ENCODE measurements at regions not wholly inside any gene's neighbourhood (a gene's known extent, or its start where the extent isn't known, plus 50 kb on each side); places are given as distances from the start of the nearest gene placed in this dataset.
"Not testable (repeated sequence)": the region's sequence is repeated elsewhere in the genome, so short reads cannot be mapped to it uniquely, and the experiment has no call there.

- DNase-seq (ENCODE audit: low spot score) = no peak
These were observed 52.0 kb downstream of the ZC3H11B start for GRCh38 chr1:219560856-219561255.

- no peak for DNase-seq (ENCODE audit: low spot score)
These were observed 53.0 kb downstream of the ZC3H11B start for GRCh38 chr1:219559899-219560298.

GRCh38 chr1:219555806-219556205 lies 57.1 kb downstream of the ZC3H11B start:
- DNase-seq (ENCODE audit: low spot score) = no peak

- no peak for DNase-seq (ENCODE audit: low spot score)
These were observed 57.7 kb downstream of the ZC3H11B start for GRCh38 chr1:219555031-219555692.

DNA sequence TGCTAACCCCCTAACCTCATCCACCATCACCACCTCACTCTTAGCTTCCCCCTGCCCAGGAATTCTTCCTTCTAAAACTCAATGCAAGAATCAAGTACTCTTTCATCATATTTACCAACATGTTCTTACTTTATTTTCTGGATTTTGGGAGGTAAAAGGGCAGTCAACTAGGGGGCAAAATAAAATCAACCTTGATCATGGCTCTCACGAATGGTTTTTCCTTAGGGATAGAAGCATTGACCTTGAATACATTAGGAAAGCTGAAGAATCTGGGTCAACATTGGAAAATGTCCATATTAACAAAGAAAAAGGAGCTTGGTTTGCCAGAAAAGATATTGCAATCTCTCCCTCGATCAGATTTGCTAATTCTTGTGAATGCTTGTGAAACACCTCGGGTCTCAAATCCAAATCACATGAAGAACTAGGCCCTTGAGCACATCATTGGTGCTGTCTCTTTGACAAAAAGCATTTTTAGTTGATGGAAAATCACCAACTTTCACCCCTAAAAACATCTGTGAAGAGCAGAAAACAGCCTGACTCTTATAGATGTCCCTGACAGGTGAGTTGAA lies 58.9 kb downstream of the ZC3H11B start:
- no peak for DNase-seq (ENCODE audit: low spot score)

GRCh38 chr1:219550201-219550600 lies 62.7 kb downstream of the ZC3H11B start:
- DNase-seq (ENCODE audit: low spot score) = no peak

GRCh38 chr1:219549215-219549614 lies 63.7 kb downstream of the ZC3H11B start:
- DNase-seq (ENCODE audit: low spot score) = no peak

- DNase-seq (ENCODE audit: low spot score) = no peak
These were observed 64.5 kb downstream of the ZC3H11B start for GRCh38 chr1:219548386-219548785.

DNA sequence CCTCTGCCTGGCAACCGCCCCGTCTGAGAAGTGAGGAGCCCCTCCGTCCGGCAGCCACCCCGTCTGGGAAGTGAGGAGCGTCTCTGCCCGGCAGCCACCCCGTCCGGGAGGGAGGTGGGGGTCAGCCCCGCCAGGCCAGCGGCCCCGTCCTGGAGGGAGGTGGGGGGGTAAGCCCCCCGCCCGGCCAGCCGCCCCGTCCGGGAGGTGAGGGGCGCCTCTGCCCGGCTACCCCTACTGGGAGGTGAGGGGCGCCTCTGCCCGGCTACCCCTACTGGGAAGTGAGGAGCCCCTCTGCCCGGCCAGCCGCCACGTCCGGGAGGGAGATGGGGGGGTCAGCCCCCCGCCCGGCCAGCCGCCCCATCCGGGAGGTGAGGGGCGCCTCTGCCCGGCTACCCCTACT lies 67.1 kb downstream of the ZC3H11B start:
- DNase-seq (ENCODE audit: low spot score) = not testable (repeated sequence)

DNA sequence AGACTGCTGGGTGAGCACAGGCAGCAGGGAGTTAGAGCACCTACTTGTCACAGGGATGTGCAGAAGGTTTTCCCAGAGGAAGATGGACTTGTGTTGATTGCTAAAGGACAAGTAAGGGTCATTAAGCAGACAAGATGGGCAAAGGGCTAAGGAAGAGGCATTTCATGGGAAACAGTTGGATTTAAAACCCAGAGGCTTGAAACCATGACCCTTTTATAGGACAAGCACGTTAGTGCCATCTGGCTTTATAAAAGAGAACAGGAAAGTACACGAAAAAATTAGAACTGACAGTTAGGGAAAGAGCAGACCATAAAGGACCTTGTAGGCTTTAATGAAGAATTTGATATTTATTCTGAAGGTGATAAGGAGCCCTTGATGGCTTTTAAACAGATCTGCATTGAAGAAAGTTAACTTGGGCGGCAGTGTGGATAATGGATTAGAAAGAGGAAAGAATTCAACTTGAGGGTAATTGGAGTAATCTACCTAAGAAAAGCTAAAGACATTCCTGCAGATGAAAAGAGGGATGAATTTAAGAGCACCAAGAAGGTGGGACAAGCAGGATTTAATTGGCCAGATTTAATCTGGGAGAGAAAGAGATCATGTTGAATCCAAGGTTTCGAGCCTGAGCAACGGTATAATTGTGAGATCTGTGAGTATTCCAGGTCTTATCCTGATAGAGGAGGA lies 68.6 kb downstream of the ZC3H11B start:
- DNase-seq (ENCODE audit: low spot score) = no peak

GRCh38 chr1:219542828-219543518 lies 69.9 kb downstream of the ZC3H11B start:
- DNase-seq (ENCODE audit: low spot score) = no peak

DNA sequence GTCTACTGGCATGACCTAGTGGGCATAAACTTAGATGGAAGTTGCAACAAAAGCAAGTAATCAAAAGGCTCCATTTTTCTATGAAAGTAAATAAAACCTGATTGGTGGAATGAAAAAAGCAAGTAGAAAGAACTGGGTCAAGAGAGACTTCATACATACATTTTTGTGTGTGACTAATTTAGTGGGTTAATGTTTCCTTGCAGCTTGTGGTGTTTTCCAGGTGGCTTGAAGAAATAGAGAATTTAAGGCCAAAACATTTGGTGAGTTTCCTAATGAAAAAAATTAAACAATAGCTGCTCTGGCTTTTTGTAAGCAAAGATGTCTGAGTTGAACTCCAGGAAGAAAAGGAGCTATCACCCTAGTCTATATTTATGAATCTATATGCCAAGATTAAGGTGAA lies 71.0 kb downstream of the ZC3H11B start:
- no peak for DNase-seq (ENCODE audit: low spot score)

DNA sequence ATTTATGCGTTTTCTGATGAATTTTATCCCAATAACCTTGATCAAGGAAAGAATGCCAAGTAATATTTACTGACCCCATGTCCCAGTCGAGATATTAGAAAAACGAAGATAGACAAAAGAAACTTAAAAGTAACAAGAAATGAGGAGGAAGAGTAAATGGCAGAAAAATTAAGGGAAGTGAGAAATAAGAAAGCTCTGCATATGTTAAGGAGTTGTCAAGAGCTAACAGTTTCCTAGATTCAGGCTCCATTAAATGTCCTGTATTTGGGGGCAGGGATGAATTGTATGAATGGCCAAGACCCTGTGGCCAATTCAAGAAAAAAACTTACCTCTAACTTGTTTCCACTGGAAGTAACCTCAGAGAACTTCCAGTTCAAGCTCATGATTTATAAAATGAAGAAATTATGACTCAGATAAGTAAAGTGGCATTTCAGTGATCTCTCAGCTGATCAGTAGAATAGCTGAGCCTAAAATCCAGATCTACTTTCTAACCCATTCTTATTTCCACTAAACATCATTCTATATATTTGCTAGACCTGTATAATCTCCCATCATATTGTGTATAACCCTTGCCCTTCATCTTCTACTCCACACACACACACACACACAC lies 73.2 kb downstream of the ZC3H11B start:
- no peak for DNase-seq (ENCODE audit: low spot score)

- no peak for DNase-seq (ENCODE audit: low spot score)
These were observed 74.0 kb downstream of the ZC3H11B start for GRCh38 chr1:219538886-219539285.

GRCh38 chr1:219537223-219537631 lies 75.7 kb downstream of the ZC3H11B start:
- no peak for DNase-seq (ENCODE audit: low spot score)

- no peak for DNase-seq (ENCODE audit: low spot score)
These were observed 76.9 kb downstream of the ZC3H11B start for GRCh38 chr1:219536038-219536437.

GRCh38 chr1:219534991-219535390 lies 77.9 kb downstream of the ZC3H11B start:
- no peak for DNase-seq (ENCODE audit: low spot score)

- DNase-seq (ENCODE audit: low spot score) = no peak
These were observed 79.6 kb downstream of the ZC3H11B start for GRCh38 chr1:219533280-219533679.

DNA sequence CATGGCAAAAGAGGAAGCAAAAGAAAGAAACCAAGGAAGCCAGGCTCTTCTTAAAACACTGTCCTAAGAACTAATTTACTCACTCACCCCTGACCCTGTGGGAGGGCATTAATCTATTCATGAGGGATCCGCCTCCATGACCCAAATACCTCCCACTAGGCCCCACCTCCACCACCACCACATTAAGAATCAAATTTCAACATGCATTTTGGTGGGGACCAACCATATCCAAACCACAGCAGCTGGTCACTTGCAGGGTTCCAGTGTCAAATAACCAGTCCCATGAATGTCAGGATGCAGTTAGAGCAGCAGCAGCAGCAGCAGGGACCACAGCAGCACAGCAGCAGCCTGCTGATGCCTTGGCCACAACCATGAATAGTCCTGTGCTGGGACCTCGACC lies 83.8 kb downstream of the ZC3H11B start:
- no peak for DNase-seq (ENCODE audit: low spot score)

GRCh38 chr1:219528633-219529032 lies 84.3 kb downstream of the ZC3H11B start:
- no peak for DNase-seq (ENCODE audit: low spot score)

GRCh38 chr1:219527994-219528393 lies 84.9 kb downstream of the ZC3H11B start:
- DNase-seq (ENCODE audit: low spot score) = no peak

- DNase-seq (ENCODE audit: low spot score) = no peak
These were observed 86.8 kb downstream of the ZC3H11B start for GRCh38 chr1:219526074-219526473.

DNA sequence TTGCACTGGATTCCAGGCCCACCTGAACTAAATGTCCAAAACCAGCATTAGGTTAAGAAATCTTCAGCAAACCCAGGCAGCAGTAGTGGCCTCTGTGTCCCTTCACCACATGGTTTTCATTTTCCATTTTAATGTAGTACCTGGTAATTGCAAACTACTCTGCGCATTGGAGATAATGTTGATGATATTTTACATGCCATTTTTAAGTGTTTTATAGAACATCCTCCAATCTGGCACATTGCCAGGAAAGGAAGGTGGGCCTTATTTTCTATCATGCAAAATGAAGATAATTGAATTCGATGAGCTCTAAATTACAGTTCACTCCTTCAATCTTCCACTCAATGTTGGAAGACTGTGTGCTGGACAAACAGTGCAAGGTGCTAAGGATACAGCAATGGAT lies 89.5 kb downstream of the ZC3H11B start:
- DNase-seq (ENCODE audit: low spot score) = no peak
